RWPE1 (cell line): ENCODE measurements at regions not wholly inside any gene's neighbourhood (a gene's known extent, or its start where the extent isn't known, plus 50 kb on each side); places are given as distances from the start of the nearest gene placed in this dataset.

ENCODE experiments used
- CTCF ChIA-PET: fragments of 350-600 bp; sonication (Branson Sonifier 250); formaldehyde crosslinking; extraction: SDS; loops from one replicate; lab custom pipeline; 2021; lab: Yijun Ruan, JAX
- POLR2A ChIA-PET: fragments of 400-600 bp; formaldehyde crosslinking; extraction: SDS; loops from one replicate; lab custom pipeline; 2020; ENCODE audit warnings: antibody characterized with exemption; ENCODE audit not compliant: low non-redundant PET; lab: Yijun Ruan, JAX
- DNase-seq: peaks from one replicate; pipeline ENCODE4 v3.0.0; 2012; ENCODE audit warnings: low spot score
- H3K27ac ChIP-seq: fragments of 450-650 bp; 2 replicates; pipeline ENCODE4 v1.5.1; 2017
- CTCF ChIP-seq: fragments of 450-650 bp; conservative IDR thresholded peaks from 2 replicates; pipeline ENCODE4 v1.5.1; 2017; ENCODE audit warnings: low read depth, mild to moderate bottlenecking

- CTCF ChIA-PET, result no interaction called here
- DNase-seq, result no peak
Measured at GRCh38 chr4:124209626-124210025, 502.9 kb downstream of the ANKRD50 start.

DNA sequence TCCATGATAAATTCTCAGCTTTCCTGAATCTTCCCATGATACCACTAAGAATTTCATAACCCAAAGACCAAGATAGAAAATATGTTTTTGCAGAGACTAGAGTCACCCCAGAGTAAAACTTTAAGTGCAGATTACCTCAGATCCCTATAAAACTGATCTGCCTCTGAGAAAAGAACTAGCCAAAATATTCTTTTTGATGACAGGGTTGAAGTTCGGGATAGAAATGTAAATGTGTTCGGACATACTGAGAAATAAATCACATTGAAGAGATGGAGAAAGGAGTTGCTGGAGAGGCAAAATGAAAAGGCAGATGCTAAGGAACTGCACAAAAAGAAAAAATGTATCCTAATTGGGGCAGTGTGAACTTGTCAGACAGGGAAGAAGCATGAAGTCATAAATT, 501.8 kb downstream of the ANKRD50 start:
- CTCF ChIA-PET, result no interaction called here
- POLR2A ChIA-PET, result no interaction called here

More at GRCh38 chr4:124209626-124210025, 502.9 kb downstream of the ANKRD50 start:
- H3K27ac ChIP-seq, result no peak overlapping the region
- POLR2A ChIA-PET, result no interaction called here
- TF ChIP-seq CTCF, result no peak

DNA sequence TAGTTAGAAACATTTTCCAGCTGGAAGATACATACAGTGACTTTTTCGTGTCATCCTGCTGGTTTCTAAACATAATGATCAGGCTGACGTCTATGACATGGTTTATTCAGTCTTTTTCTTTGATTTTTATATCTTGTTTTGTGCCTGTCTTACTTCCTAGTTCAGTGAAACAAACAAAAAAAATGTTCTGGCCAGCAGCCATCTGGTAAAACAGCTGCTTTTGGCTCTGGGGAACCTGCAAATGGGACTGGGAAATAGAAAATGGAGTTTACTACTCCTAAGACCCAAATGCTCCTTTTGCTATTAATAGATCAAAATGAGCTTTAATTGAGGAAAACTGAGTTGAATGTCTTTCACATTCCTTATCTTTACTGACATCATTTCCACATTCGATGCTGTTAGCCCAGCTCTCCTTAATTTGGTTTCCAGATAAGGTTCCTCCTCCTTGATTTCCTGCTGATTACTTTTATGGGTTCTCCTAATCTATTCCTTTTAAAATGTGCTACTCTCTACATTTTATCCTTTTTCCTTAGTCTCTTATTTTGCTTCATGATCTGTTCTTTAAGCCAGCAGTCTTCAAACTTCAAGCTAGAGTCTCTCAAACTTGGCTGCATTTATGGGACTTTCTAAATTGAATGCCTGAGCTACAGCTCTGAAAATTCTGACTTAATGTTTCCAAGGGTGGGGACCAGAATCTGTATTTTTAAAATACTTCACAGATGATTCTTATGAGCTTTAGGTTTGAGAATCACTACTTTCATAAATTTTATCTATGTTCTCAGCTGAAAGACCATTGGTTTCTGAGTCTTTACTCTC, 499.5 kb downstream of the ANKRD50 start:
- POLR2A ChIA-PET, result no interaction called here
- no peak overlapping the region for H3K27ac ChIP-seq

More for the DNA sequence above, 501.8 kb downstream of the ANKRD50 start:
- TF ChIP-seq CTCF, result no peak
- no peak for DNase-seq
- no peak overlapping the region for H3K27ac ChIP-seq

GRCh38 chr4:124219389-124219788, 493.1 kb downstream of the ANKRD50 start:
- no peak overlapping the region for H3K27ac ChIP-seq
- no peak for TF ChIP-seq CTCF
- CTCF ChIA-PET, result no interaction called here
- no peak for DNase-seq
- POLR2A ChIA-PET, result no interaction called here

More for the DNA sequence above, 499.5 kb downstream of the ANKRD50 start:
- DNase-seq, result no peak
- CTCF ChIA-PET, result interaction anchor here (0.7 kb wide), 1 partner anchor 36 kb away, joined by 4 read pairs; no protein-coding TSS in a partner anchor
- TF ChIP-seq CTCF, result no peak

- CTCF ChIA-PET, result no interaction called here
- DNase-seq, result no peak
- POLR2A ChIA-PET, result no interaction called here
- TF ChIP-seq CTCF, result no peak
- no peak overlapping the region for H3K27ac ChIP-seq
Measured at GRCh38 chr4:124224256-124224655, 488.3 kb downstream of the ANKRD50 start.

GRCh38 chr4:124227981-124228380, 484.6 kb downstream of the ANKRD50 start:
- no peak for TF ChIP-seq CTCF
- CTCF ChIA-PET, result no interaction called here
- POLR2A ChIA-PET, result no interaction called here
- no peak for DNase-seq
- H3K27ac ChIP-seq, result no peak overlapping the region
